ENCODE measurements at regions not wholly inside any gene's neighbourhood (a gene's known extent, or its start where the extent isn't known, plus 50 kb on each side); places are given as distances from the start of the nearest gene placed in this dataset.
A peak's percentile ranks its signal among the peaks of the same experiment; 100 is the strongest.

DNA sequence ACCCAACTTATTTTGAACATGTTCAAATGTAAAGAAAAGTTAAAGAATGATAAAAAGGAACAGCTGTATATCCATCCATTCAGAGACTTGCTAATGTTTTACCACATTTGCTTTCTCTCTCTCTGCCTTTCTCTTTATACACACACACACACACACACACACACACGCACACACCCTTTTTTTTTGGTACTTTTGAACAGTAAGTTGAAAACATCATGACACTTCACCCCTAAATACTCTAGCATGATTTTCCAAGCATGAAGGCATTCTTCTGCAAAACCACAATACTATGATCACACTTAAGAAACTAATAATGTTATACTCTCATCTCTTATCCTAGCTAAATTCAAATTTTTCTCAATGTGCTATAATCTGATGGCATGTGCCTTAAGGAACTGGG lies 192.3 kb downstream of the UTRN start:
- H3K4me3 ChIP-seq: no peak overlapping the region
- no peaks in the 10 kb centered on the region for H3K4me1 ChIP-seq
- H3K27me3 ChIP-seq: no peaks in the 10 kb centered on the region
- no peak overlapping the region for H3K27ac ChIP-seq
- intact Hi-C loops (cut with DNase I): no loop called here
- TF ChIP-seq POLR2AphosphoS5 (IDR thresholded peaks at IDR 0.05; ENCODE audit: insufficient read depth in 1 of 2, low read depth in 1 of 2) (no peak), POLR2A (IDR thresholded peaks at IDR 0.05) (no peak)
- TF ChIP-seq, protein P1, sequence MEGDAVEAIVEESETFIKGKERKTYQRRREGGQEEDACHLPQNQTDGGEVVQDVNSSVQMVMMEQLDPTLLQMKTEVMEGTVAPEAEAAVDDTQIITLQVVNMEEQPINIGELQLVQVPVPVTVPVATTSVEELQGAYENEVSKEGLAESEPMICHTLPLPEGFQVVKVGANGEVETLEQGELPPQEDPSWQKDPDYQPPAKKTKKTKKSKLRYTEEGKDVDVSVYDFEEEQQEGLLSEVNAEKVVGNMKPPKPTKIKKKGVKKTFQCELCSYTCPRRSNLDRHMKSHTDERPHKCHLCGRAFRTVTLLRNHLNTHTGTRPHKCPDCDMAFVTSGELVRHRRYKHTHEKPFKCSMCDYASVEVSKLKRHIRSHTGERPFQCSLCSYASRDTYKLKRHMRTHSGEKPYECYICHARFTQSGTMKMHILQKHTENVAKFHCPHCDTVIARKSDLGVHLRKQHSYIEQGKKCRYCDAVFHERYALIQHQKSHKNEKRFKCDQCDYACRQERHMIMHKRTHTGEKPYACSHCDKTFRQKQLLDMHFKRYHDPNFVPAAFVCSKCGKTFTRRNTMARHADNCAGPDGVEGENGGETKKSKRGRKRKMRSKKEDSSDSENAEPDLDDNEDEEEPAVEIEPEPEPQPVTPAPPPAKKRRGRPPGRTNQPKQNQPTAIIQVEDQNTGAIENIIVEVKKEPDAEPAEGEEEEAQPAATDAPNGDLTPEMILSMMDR (IDR thresholded peaks at IDR 0.05): no peak
- DNase-seq (ENCODE audit: extremely low spot score in 2 of 2): no peak
- peaks cover 0 to 43% of the 10 kb centered on the region in 2 donors for H3K36me3 ChIP-seq
- H3K9me3 ChIP-seq: no peaks in the 10 kb centered on the region

DNA sequence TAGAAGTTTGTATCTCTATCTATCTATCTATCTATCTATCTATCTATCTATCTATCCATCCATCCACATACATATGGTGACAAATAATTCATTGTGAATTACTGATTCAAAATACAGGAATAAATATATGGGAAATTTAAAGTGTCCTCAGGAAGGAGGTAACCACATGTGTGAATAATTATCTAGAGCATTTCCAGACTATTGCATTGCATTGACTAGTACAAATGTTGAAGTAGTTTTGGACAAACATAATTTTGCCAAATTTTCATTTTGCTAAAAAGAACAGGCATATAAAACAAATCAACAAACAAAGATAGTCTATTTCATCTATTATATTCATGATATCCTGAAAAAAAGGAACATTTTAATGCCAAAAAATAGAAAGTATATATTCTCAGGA lies 192.7 kb downstream of the UTRN start:
- no peak for DNase-seq (ENCODE audit: extremely low spot score in 2 of 2)
- no peak for TF ChIP-seq POLR2A (IDR thresholded peaks at IDR 0.05)
- TF ChIP-seq, protein P1 (IDR thresholded peaks at IDR 0.05): no peak
- no peak for TF ChIP-seq POLR2AphosphoS5 (IDR thresholded peaks at IDR 0.05; ENCODE audit: insufficient read depth in 1 of 2, low read depth in 1 of 2)
- Histone ChIP-seq H3K27me3 (no peaks in the 10 kb centered on the region), H3K9me3 (no peaks in the 10 kb centered on the region), H3K27ac (no peak overlapping the region), H3K4me1 (no peaks in the 10 kb centered on the region), H3K4me3 (no peak overlapping the region), H3K36me3 (peaks cover 0 to 43% of the 10 kb centered on the region in 2 donors)
- intact Hi-C loops (cut with DNase I): no loop called here

DNA sequence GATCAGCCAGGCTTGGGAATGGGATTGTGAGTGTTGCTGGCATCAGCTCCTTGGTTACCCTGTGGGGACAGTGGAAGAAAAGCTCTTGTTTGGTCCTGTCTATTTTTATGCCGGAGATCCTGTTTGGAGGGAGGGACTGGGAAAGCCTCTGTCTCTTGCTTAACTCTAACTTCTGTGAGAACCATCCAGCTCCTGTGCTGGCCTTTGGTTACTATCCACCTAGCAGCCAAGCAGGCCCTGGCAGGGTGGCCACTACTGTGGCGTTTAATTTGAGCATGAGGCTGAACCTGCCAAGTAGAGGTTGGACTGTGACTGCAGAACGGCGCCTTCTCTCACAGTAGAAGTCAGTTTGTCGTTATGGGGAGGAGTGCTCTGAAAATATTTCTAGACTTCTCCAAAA lies 193.3 kb downstream of the UTRN start:
- no peaks in the 10 kb centered on the region for H3K27me3 ChIP-seq
- no peaks in the 10 kb centered on the region for H3K9me3 ChIP-seq
- H3K4me1 ChIP-seq: no peaks in the 10 kb centered on the region
- no peak overlapping the region for H3K4me3 ChIP-seq
- peak overlapping the region; percentile 54 for H3K27ac ChIP-seq
- no peak for DNase-seq (ENCODE audit: extremely low spot score in 2 of 2)
- intact Hi-C loops (cut with DNase I): no loop called here
- no peak for TF ChIP-seq POLR2AphosphoS5 (IDR thresholded peaks at IDR 0.05; ENCODE audit: insufficient read depth in 1 of 2, low read depth in 1 of 2)
- TF ChIP-seq POLR2A (IDR thresholded peaks at IDR 0.05): no peak
- TF ChIP-seq, protein P1 (IDR thresholded peaks at IDR 0.05): no peak
- H3K36me3 ChIP-seq: peaks cover 0 to 43% of the 10 kb centered on the region in 2 donors

DNA sequence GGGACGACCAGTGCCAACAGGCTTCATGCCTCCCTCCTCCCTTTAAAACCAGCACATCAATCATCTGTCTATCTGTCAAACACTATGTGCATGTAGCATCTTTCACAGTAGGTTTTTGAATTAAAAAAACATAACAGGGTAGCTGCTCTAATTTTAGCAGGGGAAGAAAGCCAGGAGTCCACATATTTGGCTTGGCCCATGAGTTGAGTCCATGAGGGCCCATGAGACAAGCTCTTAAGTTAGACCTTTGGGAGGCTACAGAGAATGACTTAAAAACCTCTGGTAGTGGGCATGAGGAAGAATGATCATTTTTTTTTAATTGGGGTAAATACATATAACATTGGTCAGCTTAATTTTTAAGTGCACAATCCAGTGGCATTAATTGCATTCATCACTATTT lies 194.9 kb downstream of the UTRN start:
- no peak overlapping the region for H3K27ac ChIP-seq
- intact Hi-C loops (cut with DNase I): loop anchor here (10.0 kb wide), 2 partner anchors 195 to 265 kb away; partner anchors contain the start of gene UTRN
- no peak overlapping the region for H3K4me3 ChIP-seq
- H3K9me3 ChIP-seq: no peaks in the 10 kb centered on the region
- H3K36me3 ChIP-seq: peaks cover 0 to 29% of the 10 kb centered on the region in 2 donors
- no peak for DNase-seq (ENCODE audit: extremely low spot score in 2 of 2)
- H3K27me3 ChIP-seq: no peaks in the 10 kb centered on the region
- TF ChIP-seq, protein P1 (IDR thresholded peaks at IDR 0.05): no peak
- no peaks in the 10 kb centered on the region for H3K4me1 ChIP-seq

DNA sequence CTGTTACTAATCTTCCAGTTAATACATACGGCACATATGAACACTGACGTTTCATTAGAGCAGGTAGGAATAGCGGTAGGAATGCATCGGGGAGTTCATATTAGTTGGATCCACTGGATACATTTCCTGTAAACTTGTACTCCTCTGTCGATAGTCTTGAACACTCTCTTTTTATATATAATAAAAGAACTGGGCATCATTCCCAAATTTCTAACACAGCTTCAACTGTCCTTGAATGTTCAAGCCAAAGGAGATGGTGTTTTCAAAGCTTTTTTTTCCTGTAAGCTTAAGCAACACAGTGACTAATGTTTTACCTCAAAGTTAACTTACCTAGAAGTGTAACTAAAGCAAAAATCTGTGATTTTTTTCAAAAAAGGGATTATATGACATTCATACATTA lies 195.3 kb downstream of the UTRN start:
- no peak overlapping the region for H3K27ac ChIP-seq
- no peaks in the 10 kb centered on the region for H3K9me3 ChIP-seq
- H3K27me3 ChIP-seq: no peaks in the 10 kb centered on the region
- no peak for DNase-seq (ENCODE audit: extremely low spot score in 2 of 2)
- no peaks in the 10 kb centered on the region for H3K4me1 ChIP-seq
- H3K4me3 ChIP-seq: no peak overlapping the region
- intact Hi-C loops (cut with DNase I): loop anchor here (10.0 kb wide), 2 partner anchors 196 to 266 kb away; partner anchors contain the start of gene UTRN
- TF ChIP-seq POLR2AphosphoS5 (IDR thresholded peaks at IDR 0.05; ENCODE audit: insufficient read depth in 1 of 2, low read depth in 1 of 2) (no peak), POLR2A (IDR thresholded peaks at IDR 0.05) (no peak)
- TF ChIP-seq, protein P1 (IDR thresholded peaks at IDR 0.05): no peak
- H3K36me3 ChIP-seq: peaks cover 0 to 29% of the 10 kb centered on the region in 2 donors

All from vagina (tissue), 2 donors.